Gastrocnemius medialis (tissue), 4 donors: ENCODE measurements at regions not wholly inside any gene's neighbourhood (a gene's known extent, or its start where the extent isn't known, plus 50 kb on each side); places are given as distances from the start of the nearest gene placed in this dataset.

ENCODE experiments used
- ATAC-seq, 2 donors: fragments of 150-250 bp; one replicate each; pipeline ENCODE4 v1.9.1; 2016
- DNase-seq, 2 donors: peaks; one replicate each; pipeline ENCODE4 v3.0.0-alpha.2; 2019
- H3K27ac ChIP-seq, 4 donors: fragments of 200-600 bp; sonication (generic); 1 replicate in 1 of 4; 2 replicates in 3 of 4; pipeline ENCODE4 v1.5.1; 2016 to 2018; ENCODE audit warnings: mild to moderate bottlenecking in 2 of 4, moderate library complexity in 1 of 4
- H3K27me3 ChIP-seq, 3 donors: fragments of 200-600 bp; sonication (generic) in 2 of 3; 1 replicate in 1 of 3; 2 replicates in 2 of 3; pipeline versions ENCODE4 v1.5.1 to v1.6.0; 2016 to 2019; ENCODE audit warnings: mild to moderate bottlenecking in 1 of 3, moderate library complexity in 1 of 3
- H3K36me3 ChIP-seq, 2 donors: fragments of 200-600 bp; sonication (generic) in 1 of 2; one replicate each; pipeline ENCODE4 v1.5.1; 2017 to 2018
- H3K4me1 ChIP-seq, 2 donors: fragments of 200-600 bp; sonication (generic) in 1 of 2; one replicate each; pipeline ENCODE4 v1.5.1; 2016 to 2017; ENCODE audit warnings: mild to moderate bottlenecking in 2 of 2
- H3K4me3 ChIP-seq, 4 donors: fragments of 200-600 bp; sonication (generic) in 3 of 4; 1 replicate in 1 of 4; 2 replicates in 3 of 4; pipeline ENCODE4 v1.5.1; 2016 to 2019; ENCODE audit warnings: mild to moderate bottlenecking in 2 of 4
- H3K9me3 ChIP-seq, 3 donors: fragments of 200-600 bp; sonication (generic) in 2 of 3; 1 replicate in 1 of 3; 2 replicates in 2 of 3; pipeline ENCODE4 v1.5.1; 2016 to 2019
- POLR2A ChIP-seq, 2 donors: fragments of 450-650 bp; IDR thresholded peaks; one replicate each; pipeline ENCODE4 v1.6.1; 2017; ENCODE audit warnings: antibody characterized with exemption in 2 of 2, mild to moderate bottlenecking in 2 of 2, moderate library complexity in 2 of 2
- in situ Hi-C, 4 donors: fragments of 200-750 bp; cut with MboI; loops; one replicate each; pipeline versions ENCODE4 v1.15.0 to v1.8.0; 2017; ENCODE audit warnings: low sequenced_read_pairs in 4 of 4
- intact Hi-C: fragments of 100-400 bp; cut with DNase I; formaldehyde crosslinking; loops from one replicate; pipeline ENCODE4 v1.15.1; 2023; ENCODE audit warnings: low total_unique reads
- TF ChIP-seq, protein P1 (sequence below), 5 experiments: fragments of 450-650 bp in 3 of 5; fragments of 200-600 bp in 2 of 5; sonication (generic) in 2 of 5; IDR thresholded peaks in 4 of 5; conservative IDR thresholded peaks in 1 of 5; 1 replicate in 4 of 5; 2 replicates in 1 of 5; pipeline ENCODE4 v1.5.1; 2016 to 2019; ENCODE audit warnings: antibody characterized with exemption in 5 of 5, mild to moderate bottlenecking in 3 of 5, moderate library complexity in 3 of 5

- in situ Hi-C loops (loop anchor here in 3 of 4 donors (5.0 to 10.0 kb wide), 2 partner anchors 352 to 354 kb away; no protein-coding TSS in a partner anchor), intact Hi-C loops (no loop called here)
- TF ChIP-seq, protein P1, sequence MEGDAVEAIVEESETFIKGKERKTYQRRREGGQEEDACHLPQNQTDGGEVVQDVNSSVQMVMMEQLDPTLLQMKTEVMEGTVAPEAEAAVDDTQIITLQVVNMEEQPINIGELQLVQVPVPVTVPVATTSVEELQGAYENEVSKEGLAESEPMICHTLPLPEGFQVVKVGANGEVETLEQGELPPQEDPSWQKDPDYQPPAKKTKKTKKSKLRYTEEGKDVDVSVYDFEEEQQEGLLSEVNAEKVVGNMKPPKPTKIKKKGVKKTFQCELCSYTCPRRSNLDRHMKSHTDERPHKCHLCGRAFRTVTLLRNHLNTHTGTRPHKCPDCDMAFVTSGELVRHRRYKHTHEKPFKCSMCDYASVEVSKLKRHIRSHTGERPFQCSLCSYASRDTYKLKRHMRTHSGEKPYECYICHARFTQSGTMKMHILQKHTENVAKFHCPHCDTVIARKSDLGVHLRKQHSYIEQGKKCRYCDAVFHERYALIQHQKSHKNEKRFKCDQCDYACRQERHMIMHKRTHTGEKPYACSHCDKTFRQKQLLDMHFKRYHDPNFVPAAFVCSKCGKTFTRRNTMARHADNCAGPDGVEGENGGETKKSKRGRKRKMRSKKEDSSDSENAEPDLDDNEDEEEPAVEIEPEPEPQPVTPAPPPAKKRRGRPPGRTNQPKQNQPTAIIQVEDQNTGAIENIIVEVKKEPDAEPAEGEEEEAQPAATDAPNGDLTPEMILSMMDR (IDR thresholded peaks at IDR 0.05 in 4 of 5, conservative IDR thresholded peaks at IDR 0.05 in 1 of 5) = no peak
- TF ChIP-seq POLR2A (IDR thresholded peaks at IDR 0.05) = no peak
Observed at GRCh38 chr3:66136597-66136996, 84.2 kb upstream of the SLC25A26 start.

DNA sequence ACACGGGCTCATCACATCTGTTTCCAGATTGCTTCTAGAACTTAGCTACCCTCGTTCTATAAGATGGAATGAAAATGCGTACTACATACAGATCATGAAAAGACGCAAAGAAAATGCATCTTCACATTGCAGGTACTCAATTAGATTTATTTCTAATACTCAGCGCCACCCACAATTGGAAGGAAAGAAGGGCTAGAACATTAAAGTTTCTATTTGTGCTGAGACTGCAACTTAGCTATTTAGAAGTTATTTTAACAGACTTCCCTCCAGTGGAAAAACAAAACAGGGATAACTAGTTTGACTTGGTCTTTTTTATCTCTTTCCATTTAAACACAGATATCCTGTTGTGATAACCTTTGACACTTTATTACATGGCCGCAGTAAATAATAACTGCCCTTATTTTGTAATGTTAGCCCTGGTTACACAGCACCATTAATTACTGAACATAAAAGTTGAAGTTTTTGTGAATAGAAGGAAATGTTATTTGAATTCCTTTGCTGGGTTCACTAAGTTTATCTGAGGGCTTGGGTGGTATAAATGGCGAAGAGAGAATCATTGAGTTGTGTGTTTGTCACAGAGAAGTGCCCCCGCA lies 86.9 kb upstream of the SLC25A26 start:
- DNase-seq (no peak), ATAC-seq (no peak)
- no peak overlapping the region for H3K27ac ChIP-seq
- TF ChIP-seq, protein P1 (IDR thresholded peaks at IDR 0.05 in 4 of 5, conservative IDR thresholded peaks at IDR 0.05 in 1 of 5) = no peak
- TF ChIP-seq POLR2A (IDR thresholded peaks at IDR 0.05) = no peak
- H3K4me1 ChIP-seq = no peaks in the 10 kb centered on the region
- intact Hi-C loops = no loop called here
- H3K27me3 ChIP-seq = no peaks in the 10 kb centered on the region
- in situ Hi-C loops = loop anchor here in 1 of 4 donors (10.0 kb wide), 1 partner anchor 349 kb away; no protein-coding TSS in a partner anchor
- no peak overlapping the region for H3K4me3 ChIP-seq
- no peaks in the 10 kb centered on the region for H3K9me3 ChIP-seq
- H3K36me3 ChIP-seq = no peaks in the 10 kb centered on the region

More at GRCh38 chr3:66136597-66136996, 84.2 kb upstream of the SLC25A26 start:
- DNase-seq (no peak), ATAC-seq (no peak)
- no peaks in the 10 kb centered on the region for H3K4me1 ChIP-seq
- H3K36me3 ChIP-seq = no peaks in the 10 kb centered on the region
- H3K27ac ChIP-seq = no peak overlapping the region
- H3K4me3 ChIP-seq = no peak overlapping the region
- H3K9me3 ChIP-seq = no peaks in the 10 kb centered on the region
- H3K27me3 ChIP-seq = no peaks in the 10 kb centered on the region

GRCh38 chr3:66133050-66133757 lies 87.6 kb upstream of the SLC25A26 start:
- DNase-seq (no peak), ATAC-seq (no peak)
- no peak overlapping the region for H3K27ac ChIP-seq
- no peaks in the 10 kb centered on the region for H3K36me3 ChIP-seq
- in situ Hi-C loops (loop anchor here in 1 of 4 donors (10.0 kb wide), 1 partner anchor 348 kb away; no protein-coding TSS in a partner anchor), intact Hi-C loops (no loop called here)
- H3K4me1 ChIP-seq = no peaks in the 10 kb centered on the region
- H3K9me3 ChIP-seq = no peaks in the 10 kb centered on the region
- TF ChIP-seq, protein P1 (IDR thresholded peaks at IDR 0.05 in 4 of 5, conservative IDR thresholded peaks at IDR 0.05 in 1 of 5) = no peak
- TF ChIP-seq POLR2A (IDR thresholded peaks at IDR 0.05) = no peak
- H3K27me3 ChIP-seq = no peaks in the 10 kb centered on the region
- no peak overlapping the region for H3K4me3 ChIP-seq

DNA sequence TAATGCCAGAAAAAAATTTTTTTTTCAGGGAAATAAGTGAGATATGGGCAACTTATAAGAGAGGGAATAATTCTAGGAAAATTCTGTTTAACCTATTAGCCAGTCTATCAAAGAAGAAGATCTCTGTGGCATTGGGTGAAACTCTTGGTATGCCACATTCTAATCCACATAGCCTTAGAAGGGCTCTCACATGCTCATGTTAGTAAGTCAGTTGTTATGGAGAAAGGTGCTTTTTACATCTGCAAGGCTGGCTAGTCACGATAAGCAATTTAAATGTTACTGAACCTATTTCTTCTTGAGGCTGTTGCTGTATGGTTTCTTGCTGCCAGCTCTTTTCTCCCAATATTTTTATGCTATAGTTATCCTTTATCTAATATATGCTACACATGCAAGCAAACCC lies 89.9 kb upstream of the MAGI1 start:
- H3K9me3 ChIP-seq = no peaks in the 10 kb centered on the region
- no peaks in the 10 kb centered on the region for H3K4me1 ChIP-seq
- no peaks in the 10 kb centered on the region for H3K27me3 ChIP-seq
- TF ChIP-seq POLR2A (IDR thresholded peaks at IDR 0.05) = no peak
- TF ChIP-seq, protein P1 (IDR thresholded peaks at IDR 0.05 in 4 of 5, conservative IDR thresholded peaks at IDR 0.05 in 1 of 5) = no peak
- no peak overlapping the region for H3K27ac ChIP-seq
- no peak for DNase-seq
- H3K36me3 ChIP-seq = no peaks in the 10 kb centered on the region
- ATAC-seq = no peak
- intact Hi-C loops = no loop called here
- in situ Hi-C loops = no loop called here
- no peak overlapping the region for H3K4me3 ChIP-seq
